Smooth muscle cell (in vitro differentiated cells): ENCODE measurements at regions not wholly inside any gene's neighbourhood (a gene's known extent, or its start where the extent isn't known, plus 50 kb on each side); places are given as distances from the start of the nearest gene placed in this dataset.
A peak's percentile ranks its signal among the peaks of the same experiment; 100 is the strongest.

ENCODE experiments used
- DNase-seq: peaks from one replicate; lab custom pipeline; 2025; ENCODE audit not compliant: unreplicated experiment; lab: John Stamatoyannopoulos, UW
- H2AFZ ChIP-seq: fragments of 200-600 bp; sonication (generic); 2 replicates; pipeline ENCODE4 v1.6.0; 2016; ENCODE audit warnings: antibody characterized with exemption, low read depth, mild to moderate bottlenecking
- H3F3A ChIP-seq: fragments of 200-600 bp; sonication (generic); 2 replicates; pipeline ENCODE4 v1.6.0; 2017; ENCODE audit warnings: antibody characterized with exemption, low read depth
- H3K27ac ChIP-seq: fragments of 200-600 bp; sonication (generic); 2 replicates; pipeline ENCODE4 v1.5.1; 2016; ENCODE audit warnings: low read depth, mild to moderate bottlenecking
- H3K27me3 ChIP-seq: fragments of 200-600 bp; sonication (generic); 2 replicates; pipeline ENCODE4 v1.6.1; 2016; ENCODE audit warnings: low read depth, mild to moderate bottlenecking
- H3K36me3 ChIP-seq: fragments of 200-600 bp; sonication (generic); 2 replicates; pipeline ENCODE4 v1.5.1; 2016; ENCODE audit warnings: low read depth
- H3K4me1 ChIP-seq: fragments of 200-600 bp; sonication (generic); 2 replicates; pipeline ENCODE4 v1.5.1; 2016; ENCODE audit warnings: low read depth
- H3K4me2 ChIP-seq: fragments of 200-600 bp; sonication (generic); 2 replicates; pipeline ENCODE4 v1.6.0; 2016; ENCODE audit warnings: mild to moderate bottlenecking
- H3K4me3 ChIP-seq: fragments of 200-600 bp; sonication (generic); 2 replicates; pipeline ENCODE4 v1.5.1; 2016; ENCODE audit warnings: mild to moderate bottlenecking
- H3K79me2 ChIP-seq: fragments of 200-600 bp; sonication (generic); 2 replicates; pipeline ENCODE4 v1.6.0; 2016; ENCODE audit warnings: low read depth, mild to moderate bottlenecking
- H3K9ac ChIP-seq: fragments of 200-600 bp; sonication (generic); 2 replicates; pipeline ENCODE4 v1.6.0; 2016; ENCODE audit warnings: low read depth
- H3K9me3 ChIP-seq: fragments of 200-600 bp; sonication (generic); replicated peaks from 2 replicates; pipeline ENCODE4 v1.5.1; 2016; ENCODE audit warnings: low read depth
- H4K20me1 ChIP-seq: fragments of 200-600 bp; sonication (generic); 2 replicates; pipeline ENCODE4 v1.6.0; 2016; ENCODE audit warnings: low read depth
- CTCF ChIP-seq: fragments of 200-600 bp; sonication (generic); IDR thresholded peaks from 2 replicates; pipeline ENCODE4 v1.5.1; 2017; ENCODE audit warnings: borderline replicate concordance, mild to moderate bottlenecking, antibody characterized with exemption; ENCODE audit not compliant: insufficient read depth, poor library complexity, severe bottlenecking
- WGBS: methylation state at CpG from one replicate; pipeline ENCODE4 v1.1.7; 2016; ENCODE audit warnings: low lambda C conversion rate; 5-methylcytosine and 5-hydroxymethylcytosine counted together

GRCh38 chr1:59096501-59096900 is 200.4 kb upstream of the FGGY start:
- no peak overlapping the region for H2AFZ ChIP-seq
- no peaks in the 10 kb centered on the region for H3K27me3 ChIP-seq
- no peaks in the 10 kb centered on the region for H3K36me3 ChIP-seq
- no peaks in the 10 kb centered on the region for H4K20me1 ChIP-seq
- no peak for DNase-seq
- H3K9ac ChIP-seq, result no peak overlapping the region
- H3K4me3 ChIP-seq, result no peak overlapping the region
- H3K4me1 ChIP-seq, result no peaks in the 10 kb centered on the region
- no peaks in the 10 kb centered on the region for H3F3A ChIP-seq
- H3K9me3 ChIP-seq, result peaks cover 1% of the 10 kb centered on the region
- 47% methylated on average over 8 of the region's 8 CpGs for WGBS
- no peaks in the 10 kb centered on the region for H3K79me2 ChIP-seq
- no peak overlapping the region for H3K27ac ChIP-seq
- H3K4me2 ChIP-seq, result no peak overlapping the region
- no peak for TF ChIP-seq CTCF

- no peaks in the 10 kb centered on the region for H3K27me3 ChIP-seq
- no peaks in the 10 kb centered on the region for H3K36me3 ChIP-seq
- no peak for DNase-seq
- TF ChIP-seq CTCF, result no peak
- no peak overlapping the region for H2AFZ ChIP-seq
- H3K4me1 ChIP-seq, result no peaks in the 10 kb centered on the region
- H3K27ac ChIP-seq, result no peak overlapping the region
- H3K9ac ChIP-seq, result no peak overlapping the region
- no peaks in the 10 kb centered on the region for H3K79me2 ChIP-seq
- no peak overlapping the region for H3K4me2 ChIP-seq
- WGBS, result 43% methylated on average over 2 of the region's 2 CpGs
- no peaks in the 10 kb centered on the region for H4K20me1 ChIP-seq
- H3F3A ChIP-seq, result no peaks in the 10 kb centered on the region
- H3K9me3 ChIP-seq, result peaks cover 8% of the 10 kb centered on the region
- no peak overlapping the region for H3K4me3 ChIP-seq
Measured at GRCh38 chr1:59098655-59099054, 198.2 kb upstream of the FGGY start.

GRCh38 chr1:59100708-59101374 is 196.1 kb upstream of the FGGY start:
- Histone ChIP-seq H2AFZ (no peak overlapping the region), H3K9ac (no peak overlapping the region), H3K9me3 (peaks cover 8% of the 10 kb centered on the region), H3K27ac (peak overlapping the region; percentile 39), H3K79me2 (no peaks in the 10 kb centered on the region), H3K27me3 (no peaks in the 10 kb centered on the region), H4K20me1 (no peaks in the 10 kb centered on the region), H3K36me3 (no peaks in the 10 kb centered on the region), H3K4me1 (no peaks in the 10 kb centered on the region), H3K4me2 (no peak overlapping the region), H3F3A (no peaks in the 10 kb centered on the region), H3K4me3 (no peak overlapping the region)
- WGBS, result 23% methylated on average over 1 of the region's 1 CpG
- DNase-seq, result no peak
- no peak for TF ChIP-seq CTCF

GRCh38 chr1:59101518-59101917 is 195.4 kb upstream of the FGGY start:
- 51% methylated on average over 2 of the region's 2 CpGs for WGBS
- no peak for DNase-seq
- Histone ChIP-seq H4K20me1 (no peaks in the 10 kb centered on the region), H3K36me3 (no peaks in the 10 kb centered on the region), H3K27me3 (no peaks in the 10 kb centered on the region), H3K4me3 (no peak overlapping the region), H3K4me2 (no peak overlapping the region), H3K9me3 (peaks cover 8% of the 10 kb centered on the region), H2AFZ (no peak overlapping the region), H3F3A (no peaks in the 10 kb centered on the region), H3K9ac (no peak overlapping the region), H3K27ac (no peak overlapping the region), H3K4me1 (no peaks in the 10 kb centered on the region), H3K79me2 (no peaks in the 10 kb centered on the region)
- TF ChIP-seq CTCF, result no peak
